Epidermal melanocyte (primary cell): ENCODE measurements at regions not wholly inside any gene's neighbourhood (a gene's known extent, or its start where the extent isn't known, plus 50 kb on each side); places are given as distances from the start of the nearest gene placed in this dataset.

ENCODE experiments used
- DNase-seq: peaks from one replicate; pipeline ENCODE4 v3.0.0; 2011; ENCODE audit warnings: low spot score; ENCODE audit not compliant: insufficient read length

DNA sequence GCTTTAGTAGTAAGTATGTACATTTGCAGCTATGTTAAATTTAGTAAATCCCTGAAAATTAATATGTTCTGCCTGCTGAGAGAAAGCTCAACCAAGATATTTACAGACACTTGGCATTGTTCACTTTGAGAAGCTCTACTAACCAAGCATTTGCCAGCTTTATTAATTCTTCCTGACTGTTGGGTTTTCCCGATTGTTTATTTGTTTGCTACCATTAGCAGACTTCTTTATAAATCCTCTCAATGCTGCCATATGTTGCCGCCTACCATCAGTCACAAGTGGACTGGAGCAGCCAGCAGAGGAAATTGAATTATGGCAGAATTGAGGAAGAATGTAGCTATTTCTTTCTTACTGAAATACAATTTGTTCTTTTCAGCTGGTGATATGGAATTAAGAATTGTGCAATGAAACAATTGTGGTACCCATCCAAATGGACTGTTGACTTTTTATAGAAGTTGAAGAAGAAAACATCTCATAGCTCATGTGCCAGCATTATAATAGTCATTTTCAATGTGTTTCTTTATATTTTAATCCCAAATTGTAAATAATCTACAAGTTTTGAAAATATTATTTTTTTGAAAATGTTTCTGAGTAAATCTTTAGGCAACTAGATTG, 588.7 kb upstream of the CDH6 start:
- DNase-seq, result no peak

GRCh38 chr5:30600892-30601291, 592.6 kb upstream of the CDH6 start:
- no peak for DNase-seq

DNA sequence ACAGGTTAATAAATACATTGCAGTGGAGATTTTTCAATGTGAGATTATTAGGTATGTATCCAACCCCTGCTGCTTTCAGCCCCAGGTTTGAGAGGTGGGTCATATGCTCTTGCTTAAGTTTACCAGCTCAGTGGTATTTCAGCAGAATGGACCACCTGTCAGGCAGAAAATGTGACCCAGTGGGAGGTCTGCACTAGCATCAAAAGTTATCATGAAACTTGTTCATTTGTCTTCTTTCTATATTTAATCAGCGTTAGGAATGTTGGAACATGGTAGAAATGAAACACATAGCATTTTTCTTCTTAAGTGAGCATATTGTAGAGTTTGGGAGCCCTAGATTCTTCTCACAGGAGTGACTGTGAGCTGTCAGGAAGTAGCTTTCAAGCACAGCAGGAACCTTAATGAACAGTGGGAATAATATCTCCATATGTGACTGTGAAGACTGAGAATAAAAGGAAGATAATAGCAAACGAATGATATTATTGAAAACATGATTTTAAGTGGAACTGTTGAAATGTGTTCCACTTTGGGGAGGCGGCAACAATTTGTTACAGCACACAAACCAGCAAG, 596.9 kb upstream of the CDH6 start:
- DNase-seq, result no peak

DNA sequence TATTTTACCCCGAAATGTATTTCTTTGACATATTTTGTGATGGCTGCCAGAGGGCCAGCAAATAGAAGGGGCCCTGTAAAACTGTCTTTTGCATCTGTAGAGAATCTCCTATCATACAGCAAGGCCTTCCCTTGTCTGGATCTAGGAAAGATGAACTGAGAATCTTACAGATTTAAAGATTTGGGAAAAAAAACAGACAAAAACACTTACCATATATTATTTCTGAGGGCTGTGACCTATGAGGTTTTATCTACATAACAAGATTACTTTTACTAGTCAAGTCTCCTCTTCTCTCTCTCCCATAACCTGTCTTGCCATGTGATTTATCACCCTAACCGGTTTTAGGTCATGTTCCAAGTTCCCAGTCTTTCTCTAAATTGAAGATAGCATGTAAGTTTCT, 599.2 kb upstream of the CDH6 start:
- no peak for DNase-seq

GRCh38 chr5:30592833-30593232, 600.7 kb upstream of the CDH6 start:
- no peak for DNase-seq

- no peak for DNase-seq
Observed at GRCh38 chr5:30581198-30581935, 612.1 kb upstream of the CDH6 start.

- no peak for DNase-seq
Observed at GRCh38 chr5:30574761-30575160, 618.7 kb upstream of the CDH6 start.

- DNase-seq, result no peak
Observed at GRCh38 chr5:30572279-30572678, 621.2 kb upstream of the CDH6 start.

GRCh38 chr5:30561771-30562170, 631.7 kb upstream of the CDH6 start:
- no peak for DNase-seq

GRCh38 chr5:30551618-30552017, 641.9 kb upstream of the CDH6 start:
- DNase-seq, result no peak

GRCh38 chr5:30548580-30549305, 644.7 kb upstream of the CDH6 start:
- no peak for DNase-seq

GRCh38 chr5:30540150-30540549, 653.3 kb upstream of the CDH6 start:
- no peak for DNase-seq

DNA sequence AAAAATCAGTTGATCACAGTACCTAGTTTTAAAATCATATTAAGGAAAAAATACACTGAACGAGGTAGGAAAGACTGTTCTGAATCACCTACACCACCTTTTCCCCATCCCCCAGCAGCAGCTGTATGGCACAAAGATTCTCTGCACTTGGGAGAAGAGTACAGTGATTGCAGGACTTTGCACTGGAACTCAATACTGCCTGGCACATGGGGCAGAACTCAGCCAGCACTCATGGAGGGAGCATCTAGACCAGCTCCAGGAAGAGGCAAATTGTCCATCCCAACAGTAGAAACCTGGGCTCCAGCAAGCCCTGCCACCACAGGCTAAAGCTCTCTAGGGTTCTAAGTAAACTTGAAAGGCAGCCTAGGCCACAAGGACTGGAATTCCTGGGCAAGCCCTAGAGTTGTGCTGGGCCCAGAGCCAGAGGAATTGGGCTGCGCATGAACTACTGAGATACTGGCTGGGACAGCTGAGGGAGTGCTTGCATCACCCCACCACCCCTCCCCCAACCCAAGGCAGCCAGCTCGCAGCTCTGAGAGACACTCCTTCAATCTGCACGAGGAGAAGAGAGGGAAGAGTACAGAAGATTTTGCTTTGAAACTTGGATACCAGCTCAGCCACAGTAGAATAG, 654.4 kb upstream of the CDH6 start:
- no peak for DNase-seq

GRCh38 chr5:30525353-30525752, 668.1 kb upstream of the CDH6 start:
- DNase-seq, result no peak

DNA sequence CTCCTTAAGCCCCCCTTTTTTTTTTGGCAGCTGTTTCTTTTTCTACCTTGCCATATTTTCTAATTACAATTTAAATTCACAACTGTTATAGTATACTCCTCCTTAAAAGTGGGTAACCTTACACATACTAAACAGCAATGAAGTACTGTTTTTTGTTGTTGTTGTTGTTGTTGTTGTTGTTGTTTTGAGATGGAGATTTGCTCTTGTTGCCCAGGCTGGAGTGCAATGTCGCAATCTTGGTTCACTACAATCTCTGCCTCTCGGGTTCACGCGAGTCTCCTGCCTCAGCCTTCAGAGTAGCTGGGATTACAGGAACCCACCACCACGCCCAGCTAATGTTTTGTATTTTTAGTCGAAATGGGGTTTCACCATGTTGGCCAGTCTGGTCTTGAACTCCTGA, 669.1 kb upstream of the CDH6 start:
- no peak for DNase-seq

DNA sequence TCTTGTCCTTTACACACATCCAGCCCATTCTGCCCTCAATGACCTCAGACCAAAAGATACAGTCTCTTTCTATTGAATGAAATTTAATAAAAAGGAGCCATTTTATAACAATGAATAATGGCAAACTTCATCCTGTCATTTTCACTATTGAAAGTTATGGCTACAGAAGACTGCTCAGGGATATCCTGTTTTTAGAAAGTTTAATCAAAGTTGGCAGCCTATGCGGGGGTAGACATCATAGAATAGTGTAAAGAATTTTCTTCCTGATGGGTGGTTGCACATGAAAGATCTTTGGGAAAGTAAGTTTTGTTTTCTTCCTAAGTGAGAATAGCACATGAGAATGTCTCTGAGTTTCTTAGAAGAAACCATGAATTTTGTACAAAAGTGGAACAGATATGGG, 670.4 kb upstream of the CDH6 start:
- DNase-seq, result no peak

DNA sequence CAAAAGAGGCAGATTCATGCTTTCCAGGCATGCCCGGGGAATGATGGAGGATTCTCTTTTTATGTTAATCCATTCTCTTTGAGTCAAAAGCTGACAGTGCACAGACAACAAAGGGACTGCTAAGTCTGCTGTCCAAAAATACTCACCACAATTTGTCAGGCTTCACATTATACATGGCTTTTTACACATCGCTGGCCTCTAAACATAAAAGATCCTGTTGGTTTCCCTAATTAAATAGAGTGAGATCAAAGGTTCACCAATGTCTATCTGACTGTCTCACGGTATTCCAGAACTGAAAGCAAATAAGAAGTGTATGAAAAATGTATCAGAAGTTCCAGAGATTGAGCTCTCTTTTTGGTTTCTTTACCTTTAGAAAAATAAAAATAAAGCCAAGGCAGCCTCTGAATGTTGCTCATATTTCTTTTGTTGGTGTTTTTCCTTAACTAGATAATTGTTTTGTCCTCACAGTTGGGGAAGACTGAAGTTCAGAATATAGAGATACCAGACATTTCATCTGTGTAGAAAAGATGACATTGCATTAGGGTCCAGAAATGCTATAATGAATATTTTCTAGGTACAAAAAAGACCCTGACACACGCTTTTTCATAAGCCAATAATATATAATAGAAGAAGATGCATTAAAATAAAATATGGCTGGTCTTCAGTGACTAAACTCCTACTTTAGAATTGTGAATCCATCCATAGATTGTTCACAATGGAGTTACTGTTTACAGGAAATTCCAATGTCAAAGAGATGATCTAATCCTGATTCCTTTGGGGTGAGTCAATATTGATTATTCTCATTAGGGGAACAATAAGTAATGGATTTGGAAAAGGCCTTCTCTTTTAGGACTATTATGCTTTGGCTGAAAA, 688.2 kb upstream of the CDH6 start:
- no peak for DNase-seq

- no peak for DNase-seq
Observed at GRCh38 chr5:30502277-30502676, 691.2 kb upstream of the CDH6 start.

DNA sequence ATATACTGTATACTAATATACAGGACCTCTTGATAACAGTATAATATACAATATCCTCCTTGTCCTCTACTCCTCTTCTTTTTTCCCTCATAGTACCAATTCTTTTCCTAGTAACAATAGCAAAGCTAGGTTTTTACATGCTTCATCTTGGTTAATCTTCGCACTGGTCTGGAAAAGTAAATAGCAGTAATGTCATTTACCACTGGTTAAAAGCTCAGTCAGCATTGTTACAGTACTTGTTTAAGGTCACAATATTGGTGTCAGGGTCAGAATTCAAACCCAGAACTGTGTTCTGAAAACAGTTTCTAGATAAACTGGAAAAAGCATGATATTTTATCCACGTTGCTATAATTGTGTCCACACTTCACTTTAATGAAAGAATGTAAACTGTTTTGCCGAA, 692.4 kb upstream of the CDH6 start:
- no peak for DNase-seq

- no peak for DNase-seq
Observed at GRCh38 chr5:30500513-30500912, 693.0 kb upstream of the CDH6 start.

DNA sequence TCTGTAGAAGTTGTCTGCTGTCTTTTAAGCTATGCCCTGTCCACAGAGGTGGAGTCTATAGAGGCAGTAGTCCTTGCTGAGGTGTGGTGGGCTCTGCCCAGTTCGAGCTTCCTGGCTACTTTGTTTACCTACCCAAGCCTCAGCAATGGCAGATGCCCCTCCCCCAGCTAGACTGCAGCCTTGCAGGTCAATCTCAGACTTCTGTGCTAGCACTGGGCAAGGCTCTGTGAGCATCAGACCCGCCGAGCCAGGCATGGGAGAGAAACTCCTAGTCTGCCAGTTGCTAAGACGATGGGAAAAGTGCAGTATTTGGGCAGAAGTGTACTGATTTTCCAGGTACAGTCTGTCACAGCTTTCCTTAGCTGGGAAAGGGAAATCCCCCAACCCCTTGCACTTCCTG, 694.1 kb upstream of the CDH6 start:
- no peak for DNase-seq
